Prostate gland (tissue), 2 donors: ENCODE measurements at regions not wholly inside any gene's neighbourhood (a gene's known extent, or its start where the extent isn't known, plus 50 kb on each side); places are given as distances from the start of the nearest gene placed in this dataset.

ENCODE experiments used
- POLR2A ChIP-seq: fragments of 450-650 bp; IDR thresholded peaks from one replicate; pipeline ENCODE4 v1.6.1; 2016; ENCODE audit warnings: antibody characterized with exemption, mild to moderate bottlenecking
- TF ChIP-seq, protein P1 (sequence below), 4 experiments: fragments of 200-600 bp in 2 of 4; fragments of 450-650 bp in 2 of 4; sonication (generic) in 2 of 4; IDR thresholded peaks; 1 replicate in 3 of 4; 2 replicates in 1 of 4; pipeline ENCODE4 v1.5.1; 2016 to 2019; ENCODE audit warnings: antibody characterized with exemption in 4 of 4, mild to moderate bottlenecking in 2 of 4, moderate library complexity in 2 of 4

DNA sequence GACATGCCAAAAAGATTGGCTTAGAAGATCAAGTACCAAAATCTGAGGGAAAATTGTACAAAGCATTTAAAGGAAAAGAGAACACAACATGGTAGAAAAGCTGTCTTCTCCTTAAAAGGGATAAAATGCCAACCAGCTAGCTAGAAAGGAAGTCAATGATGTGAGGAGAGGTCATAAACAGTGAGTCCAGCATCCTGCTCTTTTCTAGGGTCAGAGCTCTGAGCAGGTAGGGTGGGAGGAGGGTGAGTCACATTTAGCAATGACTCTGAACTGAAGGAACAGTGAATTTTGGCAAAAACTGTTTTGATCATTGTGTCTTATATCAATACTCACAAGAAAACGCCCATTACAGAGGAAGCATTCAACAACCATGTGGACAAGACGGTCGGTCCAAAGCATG, 322.3 kb downstream of the DAD1 start:
- TF ChIP-seq, protein P1, sequence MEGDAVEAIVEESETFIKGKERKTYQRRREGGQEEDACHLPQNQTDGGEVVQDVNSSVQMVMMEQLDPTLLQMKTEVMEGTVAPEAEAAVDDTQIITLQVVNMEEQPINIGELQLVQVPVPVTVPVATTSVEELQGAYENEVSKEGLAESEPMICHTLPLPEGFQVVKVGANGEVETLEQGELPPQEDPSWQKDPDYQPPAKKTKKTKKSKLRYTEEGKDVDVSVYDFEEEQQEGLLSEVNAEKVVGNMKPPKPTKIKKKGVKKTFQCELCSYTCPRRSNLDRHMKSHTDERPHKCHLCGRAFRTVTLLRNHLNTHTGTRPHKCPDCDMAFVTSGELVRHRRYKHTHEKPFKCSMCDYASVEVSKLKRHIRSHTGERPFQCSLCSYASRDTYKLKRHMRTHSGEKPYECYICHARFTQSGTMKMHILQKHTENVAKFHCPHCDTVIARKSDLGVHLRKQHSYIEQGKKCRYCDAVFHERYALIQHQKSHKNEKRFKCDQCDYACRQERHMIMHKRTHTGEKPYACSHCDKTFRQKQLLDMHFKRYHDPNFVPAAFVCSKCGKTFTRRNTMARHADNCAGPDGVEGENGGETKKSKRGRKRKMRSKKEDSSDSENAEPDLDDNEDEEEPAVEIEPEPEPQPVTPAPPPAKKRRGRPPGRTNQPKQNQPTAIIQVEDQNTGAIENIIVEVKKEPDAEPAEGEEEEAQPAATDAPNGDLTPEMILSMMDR (IDR thresholded peaks at IDR 0.05), result no peak
- no peak for TF ChIP-seq POLR2A
